Mesenchymal stem cell (in vitro differentiated cells and primary cell): ENCODE measurements at regions not wholly inside any gene's neighbourhood (a gene's known extent, or its start where the extent isn't known, plus 50 kb on each side); places are given as distances from the start of the nearest gene placed in this dataset.
"Not testable (repeated sequence)": the region's sequence is repeated elsewhere in the genome, so short reads cannot be mapped to it uniquely, and the experiment has no call there.

ENCODE experiments used
- DNase-seq: peaks from one replicate; pipeline ENCODE4 v3.0.0-alpha.2; 2013
- H2AFZ ChIP-seq: one replicate; pipeline ENCODE4 v1.6.1; 2013; ENCODE audit warnings: low read depth, mild to moderate bottlenecking, control low read depth, inconsistent platforms, low read length, moderate library complexity
- H2AK5ac ChIP-seq: 2 replicates; pipeline ENCODE4 v1.6.1; 2013; ENCODE audit warnings: low read length, moderate library complexity, mild to moderate bottlenecking, inconsistent platforms; ENCODE audit not compliant: severe bottlenecking
- H2BK120ac ChIP-seq: one replicate; pipeline ENCODE4 v1.6.1; 2013; ENCODE audit warnings: low read depth, mild to moderate bottlenecking, inconsistent platforms, low read length, moderate library complexity
- H2BK12ac ChIP-seq, 2 experiments: one replicate each; pipeline ENCODE4 v1.6.1; 2013; ENCODE audit warnings: inconsistent platforms in 2 of 2, low read length in 2 of 2, mild to moderate bottlenecking in 2 of 2, moderate library complexity in 2 of 2, control low read depth in 1 of 2
- H2BK15ac ChIP-seq: one replicate; pipeline ENCODE4 v1.6.1; 2013; ENCODE audit warnings: mild to moderate bottlenecking, low read depth, inconsistent platforms; ENCODE audit not compliant: poor library complexity, severe bottlenecking
- H2BK5ac ChIP-seq: 2 replicates; pipeline ENCODE4 v1.6.1; 2013; ENCODE audit warnings: low read depth, mild to moderate bottlenecking, low read length, control low read depth, inconsistent platforms; ENCODE audit not compliant: poor library complexity, severe bottlenecking
- H3K14ac ChIP-seq, 2 experiments: one replicate each; pipeline ENCODE4 v1.6.1; 2013; ENCODE audit warnings: inconsistent platforms in 2 of 2, low read length in 2 of 2, control low read depth in 1 of 2, mild to moderate bottlenecking in 1 of 2, moderate library complexity in 1 of 2
- H3K18ac ChIP-seq, 2 experiments: one replicate each; pipeline ENCODE4 v1.6.1; 2013; ENCODE audit warnings: inconsistent platforms in 2 of 2, low read length in 2 of 2, control low read depth in 1 of 2, low read depth in 1 of 2, mild to moderate bottlenecking in 1 of 2
- H3K23ac ChIP-seq, 2 experiments: one replicate each; pipeline ENCODE4 v1.6.1; 2013; ENCODE audit warnings: inconsistent platforms in 2 of 2, low read length in 2 of 2, mild to moderate bottlenecking in 2 of 2, moderate library complexity in 2 of 2, control low read depth in 1 of 2
- H3K27ac ChIP-seq: 2 replicates; pipeline ENCODE4 v1.5.1; 2013; ENCODE audit warnings: mild to moderate bottlenecking, moderate library complexity, low read length, control low read depth, inconsistent platforms; ENCODE audit not compliant: poor library complexity, severe bottlenecking
- H3K27me3 ChIP-seq, 2 experiments: 2 replicates each; pipeline versions ENCODE4 v1.6.1 to v1.7.0; 2013; ENCODE audit warnings: low read length in 2 of 2, mild to moderate bottlenecking in 2 of 2, moderate library complexity in 2 of 2, control low read depth in 1 of 2, inconsistent platforms in 1 of 2; ENCODE audit not compliant: control insufficient read depth in 1 of 2, insufficient read depth in 1 of 2
- H3K36me3 ChIP-seq, 2 experiments: 2 replicates each; pipeline versions ENCODE4 v1.6.1 to v1.7.0; 2013; ENCODE audit warnings: low read length in 2 of 2, control low read depth in 1 of 2, inconsistent platforms in 1 of 2, low read depth in 1 of 2, mild to moderate bottlenecking in 1 of 2; ENCODE audit not compliant: insufficient read depth in 2 of 2, control insufficient read depth in 1 of 2
- H3K4ac ChIP-seq, 2 experiments: one replicate each; pipeline ENCODE4 v1.6.1; 2013; ENCODE audit warnings: inconsistent platforms in 2 of 2, low read length in 2 of 2, mild to moderate bottlenecking in 2 of 2, moderate library complexity in 2 of 2, control low read depth in 1 of 2, low read depth in 1 of 2
- H3K4me1 ChIP-seq: 2 replicates; pipeline ENCODE4 v1.6.1; 2013; ENCODE audit warnings: low read depth, low read length, control low read depth; ENCODE audit not compliant: control insufficient read depth, insufficient read depth
- H3K4me2 ChIP-seq: 2 replicates; pipeline ENCODE4 v1.6.1; 2013; ENCODE audit warnings: low read length, mild to moderate bottlenecking, inconsistent platforms; ENCODE audit not compliant: poor library complexity, severe bottlenecking
- H3K4me3 ChIP-seq, 2 experiments: 2 replicates each; pipeline versions ENCODE4 v1.5.1 to v1.7.0; 2013; ENCODE audit warnings: low read length in 2 of 2, mild to moderate bottlenecking in 2 of 2, control low read depth in 1 of 2, low read depth in 1 of 2; ENCODE audit not compliant: insufficient read depth in 1 of 2
- H3K79me1 ChIP-seq: replicated peaks from 2 replicates; pipeline ENCODE4 v1.6.1; 2013; ENCODE audit warnings: mild to moderate bottlenecking, control low read depth, low read length, inconsistent platforms; ENCODE audit not compliant: poor library complexity, severe bottlenecking
- H3K9ac ChIP-seq: 2 replicates; pipeline ENCODE4 v1.7.0; 2013; ENCODE audit warnings: mild to moderate bottlenecking, low read length, moderate library complexity
- H3K9me3 ChIP-seq: 2 replicates; pipeline ENCODE4 v1.7.0; 2013; ENCODE audit warnings: mild to moderate bottlenecking, low read length; ENCODE audit not compliant: control insufficient read depth
- H4K8ac ChIP-seq: one replicate; pipeline ENCODE4 v1.6.1; 2013; ENCODE audit warnings: inconsistent platforms, mild to moderate bottlenecking, low read length, moderate library complexity
- H4K91ac ChIP-seq: one replicate; pipeline ENCODE4 v1.6.1; 2013; ENCODE audit warnings: mild to moderate bottlenecking, low read length, inconsistent platforms
- WGBS: methylation state at CpG from one replicate; pipeline ENCODE4 v1.1.7; 2013; ENCODE audit warnings: mixed read lengths; 5-methylcytosine and 5-hydroxymethylcytosine counted together

- H3K9ac ChIP-seq, H2BK5ac ChIP-seq, H2BK120ac ChIP-seq, H2BK15ac ChIP-seq, H3K4me3 ChIP-seq, H3K27ac ChIP-seq, H4K91ac ChIP-seq, H3K36me3 ChIP-seq, H3K79me1 ChIP-seq, H3K4me2 ChIP-seq, H3K4me1 ChIP-seq, H3K18ac ChIP-seq, H3K14ac ChIP-seq, H3K27me3 ChIP-seq, H2AFZ ChIP-seq, H3K4ac ChIP-seq, H4K8ac ChIP-seq, DNase-seq, H2BK12ac ChIP-seq, H3K23ac ChIP-seq, H2AK5ac ChIP-seq: not testable (repeated sequence)
- H3K9me3 ChIP-seq = peaks cover 12% of the 10 kb centered on the region
- 100% methylated on average over 2 of the region's 2 CpGs for WGBS
Measured at GRCh38 chr1:195648875-195649274, 959.4 kb downstream of the KCNT2 start.

GRCh38 chr1:195637539-195637938, 970.7 kb downstream of the KCNT2 start:
- no peak overlapping the region for H4K8ac ChIP-seq
- no peak overlapping the region for H3K4ac ChIP-seq
- no peak overlapping the region for H2AFZ ChIP-seq
- H3K9ac ChIP-seq = no peak overlapping the region
- H2BK120ac ChIP-seq = no peak overlapping the region
- H2BK15ac ChIP-seq = no peak overlapping the region
- H3K36me3 ChIP-seq = no peaks in the 10 kb centered on the region
- no peak overlapping the region for H2AK5ac ChIP-seq
- H3K4me3 ChIP-seq = no peak overlapping the region
- 55% methylated on average over 5 of the region's 5 CpGs for WGBS
- H3K27me3 ChIP-seq = no peaks in the 10 kb centered on the region
- H3K4me1 ChIP-seq = no peaks in the 10 kb centered on the region
- no peak overlapping the region for H2BK12ac ChIP-seq
- H3K4me2 ChIP-seq = no peak overlapping the region
- no peak overlapping the region for H3K23ac ChIP-seq
- no peak overlapping the region for H3K14ac ChIP-seq
- no peak overlapping the region for H3K27ac ChIP-seq
- H3K79me1 ChIP-seq = no peaks in the 10 kb centered on the region
- DNase-seq = no peak
- no peak overlapping the region for H4K91ac ChIP-seq
- no peak overlapping the region for H3K18ac ChIP-seq
- no peak overlapping the region for H2BK5ac ChIP-seq
- H3K9me3 ChIP-seq = no peaks in the 10 kb centered on the region

- no peak overlapping the region for H3K4me2 ChIP-seq
- H2BK120ac ChIP-seq = no peak overlapping the region
- H3K27me3 ChIP-seq = no peaks in the 10 kb centered on the region
- 74% methylated on average over 3 of the region's 3 CpGs for WGBS
- H3K9me3 ChIP-seq = peaks cover 3% of the 10 kb centered on the region
- H2BK15ac ChIP-seq = no peak overlapping the region
- H3K18ac ChIP-seq = no peak overlapping the region
- H3K27ac ChIP-seq = no peak overlapping the region
- H4K91ac ChIP-seq = no peak overlapping the region
- H4K8ac ChIP-seq = no peak overlapping the region
- no peak overlapping the region for H3K9ac ChIP-seq
- H3K23ac ChIP-seq = no peak overlapping the region
- H3K36me3 ChIP-seq = no peaks in the 10 kb centered on the region
- no peak overlapping the region for H2AFZ ChIP-seq
- no peaks in the 10 kb centered on the region for H3K4me1 ChIP-seq
- no peak overlapping the region for H3K14ac ChIP-seq
- no peak overlapping the region for H2AK5ac ChIP-seq
- H3K4me3 ChIP-seq = no peak overlapping the region
- H2BK12ac ChIP-seq = no peak overlapping the region
- no peak overlapping the region for H2BK5ac ChIP-seq
- no peak for DNase-seq
- H3K79me1 ChIP-seq = no peaks in the 10 kb centered on the region
- no peak overlapping the region for H3K4ac ChIP-seq
Measured at GRCh38 chr1:195618287-195618686, 990.0 kb downstream of the KCNT2 start.

GRCh38 chr1:195617106-195617505, 991.1 kb downstream of the KCNT2 start:
- H2AK5ac ChIP-seq = no peak overlapping the region
- no peak overlapping the region for H3K27ac ChIP-seq
- no peak overlapping the region for H3K18ac ChIP-seq
- H2BK15ac ChIP-seq = no peak overlapping the region
- no peak for DNase-seq
- H3K4ac ChIP-seq = no peak overlapping the region
- H2BK5ac ChIP-seq = no peak overlapping the region
- WGBS = no CpG with 5 or more reads among the region's 2 CpGs
- H3K9ac ChIP-seq = no peak overlapping the region
- no peak overlapping the region for H3K4me2 ChIP-seq
- no peaks in the 10 kb centered on the region for H3K4me1 ChIP-seq
- no peak overlapping the region for H2BK12ac ChIP-seq
- H4K8ac ChIP-seq = no peak overlapping the region
- no peak overlapping the region for H2AFZ ChIP-seq
- no peaks in the 10 kb centered on the region for H3K79me1 ChIP-seq
- no peak overlapping the region for H3K4me3 ChIP-seq
- no peak overlapping the region for H4K91ac ChIP-seq
- H2BK120ac ChIP-seq = no peak overlapping the region
- H3K27me3 ChIP-seq = no peaks in the 10 kb centered on the region
- H3K9me3 ChIP-seq = peaks cover 3% of the 10 kb centered on the region
- H3K14ac ChIP-seq = no peak overlapping the region
- H3K36me3 ChIP-seq = no peaks in the 10 kb centered on the region
- no peak overlapping the region for H3K23ac ChIP-seq
